PC-9 (cell line): ENCODE measurements at regions not wholly inside any gene's neighbourhood (a gene's known extent, or its start where the extent isn't known, plus 50 kb on each side); places are given as distances from the start of the nearest gene placed in this dataset.

Experiments used
- CTCF ChIP-seq: fragments of 200-600 bp; sonication (generic); conservative IDR thresholded peaks from 2 replicates; pipeline ENCODE4 v1.6.1; 2017; ENCODE audit warnings: mixed run types, antibody characterized with exemption, mild to moderate bottlenecking, moderate library complexity
- EZH2 ChIP-seq: fragments of 200-600 bp; sonication (generic); IDR thresholded peaks from 2 replicates; pipeline ENCODE4 v1.8.0; 2017; ENCODE audit warnings: antibody characterized with exemption, low read depth

GRCh38 chr6:44572346-44572745 is 184.8 kb downstream of the CDC5L start:
- TF ChIP-seq CTCF (no peak), EZH2 (no peak)
